ENCODE measurements at regions not wholly inside any gene's neighbourhood (a gene's known extent, or its start where the extent isn't known, plus 50 kb on each side); places are given as distances from the start of the nearest gene placed in this dataset.
A peak's percentile ranks its signal among the peaks of the same experiment; 100 is the strongest.

DNA sequence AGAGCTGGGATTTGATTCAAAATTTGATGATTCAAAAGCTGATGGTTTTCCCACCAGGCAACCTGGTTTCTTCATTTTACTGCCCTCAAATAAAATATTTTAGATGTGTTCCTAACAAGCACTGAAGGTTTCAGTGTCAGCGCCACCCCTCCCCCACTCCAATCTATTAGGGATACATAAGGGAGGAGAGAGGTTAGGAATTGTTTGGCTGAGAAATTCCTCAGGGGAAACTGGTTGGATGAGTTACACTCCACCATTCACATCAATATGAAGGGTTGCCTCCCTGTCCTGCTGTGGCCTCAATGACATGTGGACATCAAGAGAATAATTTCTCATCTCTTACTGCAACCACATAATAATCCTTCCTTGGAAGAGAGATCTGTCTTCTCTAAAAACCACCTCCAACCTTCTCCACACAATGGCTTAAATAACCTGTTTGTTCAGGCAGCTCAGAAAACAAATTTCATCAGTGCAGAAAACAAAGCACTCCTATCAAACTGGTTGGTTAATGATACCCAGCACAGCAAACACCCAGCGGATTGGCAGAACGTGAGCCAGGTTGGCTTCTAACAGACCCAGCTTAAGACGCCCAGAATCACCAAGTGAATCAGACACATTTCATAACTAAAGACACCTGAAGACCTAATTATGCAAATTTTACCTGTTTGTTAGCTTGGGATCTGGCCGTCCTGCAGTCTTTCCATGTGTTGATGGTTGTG, 136.0 kb upstream of the SGK1 start:
- DNase-seq (ENCODE audit: low read depth): no peak

- DNase-seq (ENCODE audit: low read depth): no peak
These were observed 135.0 kb upstream of the SGK1 start for GRCh38 chr6:134452906-134453305.

GRCh38 chr6:134451529-134451928, 133.6 kb upstream of the SGK1 start:
- DNase-seq (ENCODE audit: low read depth): no peak

DNA sequence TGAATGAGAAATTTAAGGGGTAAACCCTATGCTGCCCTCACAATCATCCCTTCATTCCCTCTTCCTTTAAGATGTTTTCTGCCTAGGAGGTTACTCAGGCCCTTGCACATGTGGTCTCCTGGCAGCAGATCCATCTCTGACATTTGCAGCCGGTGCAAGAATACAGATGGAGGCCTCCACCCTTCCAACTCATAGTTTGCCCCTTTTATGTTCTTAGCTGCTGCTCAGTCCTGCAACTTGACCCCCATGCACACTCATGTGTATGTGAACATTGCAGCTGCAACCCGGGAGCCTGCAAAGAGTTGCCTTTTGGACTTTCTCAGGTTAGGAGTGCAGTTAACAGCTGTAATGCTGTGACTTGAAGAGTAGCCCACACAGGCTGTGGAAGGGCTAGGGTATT, 131.9 kb upstream of the SGK1 start:
- DNase-seq (ENCODE audit: low read depth): no peak

GRCh38 chr6:134449004-134449403, 131.1 kb upstream of the SGK1 start:
- no peak for DNase-seq (ENCODE audit: low read depth)

DNA sequence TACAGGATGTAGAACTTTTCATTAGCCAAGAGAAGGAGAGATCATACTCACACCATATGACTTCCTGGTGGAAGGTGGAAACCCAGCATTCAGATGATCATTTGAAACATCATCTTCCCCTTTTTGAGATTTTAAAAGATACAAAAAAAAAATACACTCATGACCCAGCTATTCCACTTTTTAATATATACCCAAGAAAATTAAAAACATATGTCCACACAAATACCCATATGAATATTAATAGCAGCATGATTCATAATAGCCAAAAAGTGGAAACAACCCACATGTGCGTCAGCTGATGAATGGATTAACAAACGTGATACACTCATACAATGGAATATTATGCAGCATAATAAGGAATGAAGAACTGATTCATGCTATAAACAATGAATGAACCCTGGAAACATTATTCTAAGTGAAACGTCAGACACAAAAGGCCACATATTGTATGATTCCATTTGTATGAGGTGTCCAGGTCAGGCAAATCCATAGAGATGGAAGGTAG, 130.0 kb upstream of the SGK1 start:
- DNase-seq (ENCODE audit: low read depth): peak; percentile 96

DNA sequence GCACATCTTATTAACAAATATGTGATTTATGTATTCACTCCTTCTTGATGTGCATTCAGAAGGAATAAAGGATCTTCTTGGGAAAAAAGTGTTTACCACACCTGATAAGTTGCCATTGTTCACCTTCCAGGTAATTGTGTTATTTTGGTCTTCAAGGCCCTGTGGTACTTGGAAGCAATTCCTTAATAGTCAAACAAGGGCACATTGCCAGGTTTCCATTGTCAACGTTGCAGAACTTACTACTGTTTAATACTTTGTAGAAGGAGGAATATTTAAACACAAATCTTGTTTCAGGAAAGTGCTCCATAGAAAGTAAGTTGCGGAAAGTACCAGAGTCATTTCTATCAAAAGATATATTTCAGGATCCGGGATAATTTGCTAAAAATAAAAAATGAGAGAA, 129.5 kb upstream of the SGK1 start:
- peak; percentile 57 for DNase-seq (ENCODE audit: low read depth)

DNA sequence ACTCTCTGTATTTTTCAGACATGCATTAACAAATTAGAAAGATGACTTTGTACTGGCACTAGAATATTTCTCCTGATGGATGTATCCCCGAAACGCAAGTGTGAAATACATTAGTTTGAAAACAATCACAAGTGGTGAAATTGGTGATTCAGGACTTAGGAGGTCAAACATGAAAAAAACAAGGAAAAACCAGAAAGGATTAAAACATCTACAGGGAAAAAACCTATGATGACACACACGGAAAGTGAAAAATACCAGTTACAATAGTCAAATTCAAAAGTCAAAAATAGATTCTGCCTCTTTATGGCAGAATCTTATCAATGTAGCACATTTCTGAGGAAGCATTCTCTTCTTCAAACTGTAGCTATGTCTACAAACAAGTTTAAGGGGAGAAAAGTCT, 129.0 kb upstream of the SGK1 start:
- DNase-seq (ENCODE audit: low read depth): no peak

GRCh38 chr6:134446218-134446848, 128.4 kb upstream of the SGK1 start:
- DNase-seq (ENCODE audit: low read depth): peak; percentile 90

DNA sequence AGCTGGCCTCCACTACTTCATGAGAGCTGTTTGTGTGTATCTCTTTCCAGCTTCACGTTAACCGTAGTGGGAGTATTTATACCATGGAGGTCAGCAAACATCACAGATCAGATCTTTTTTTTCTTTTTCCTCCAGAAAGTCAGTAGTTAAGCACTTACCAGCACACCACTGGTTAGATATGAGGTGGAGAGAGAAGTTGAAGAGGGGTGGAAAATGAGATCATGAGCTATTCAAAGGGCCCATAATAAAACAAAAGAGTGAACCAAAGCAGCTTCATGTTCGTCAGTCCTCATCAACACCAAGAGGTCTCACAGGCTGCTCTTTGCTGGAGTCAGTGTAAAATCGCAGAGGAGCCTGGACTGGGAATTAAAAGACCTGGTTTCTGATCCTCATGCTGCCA, 125.1 kb upstream of the SGK1 start:
- no peak for DNase-seq (ENCODE audit: low read depth)

DNA sequence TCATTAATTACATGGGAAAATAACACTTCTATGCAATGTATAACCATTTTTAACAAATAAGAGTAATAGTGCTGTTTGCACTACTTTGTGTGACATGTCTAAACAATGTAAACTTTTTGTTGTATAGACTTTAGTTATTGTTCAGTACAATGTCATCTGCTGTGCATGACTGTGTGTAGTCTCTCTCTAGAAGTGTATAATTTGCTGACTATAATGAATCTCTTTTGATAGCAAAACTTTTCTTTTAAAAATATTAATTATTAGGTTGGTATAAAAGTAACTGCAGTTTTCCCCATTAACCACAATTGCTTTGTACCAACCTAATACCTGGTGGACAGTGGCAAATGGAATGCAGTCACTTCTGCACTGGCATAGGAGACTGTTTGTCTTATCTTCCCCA, 124.2 kb upstream of the SGK1 start:
- no peak for DNase-seq (ENCODE audit: low read depth)

- DNase-seq (ENCODE audit: low read depth): no peak
These were observed 120.9 kb upstream of the SGK1 start for GRCh38 chr6:134438837-134439236.

GRCh38 chr6:134437376-134437775, 119.5 kb upstream of the SGK1 start:
- no peak for DNase-seq (ENCODE audit: low read depth)

DNA sequence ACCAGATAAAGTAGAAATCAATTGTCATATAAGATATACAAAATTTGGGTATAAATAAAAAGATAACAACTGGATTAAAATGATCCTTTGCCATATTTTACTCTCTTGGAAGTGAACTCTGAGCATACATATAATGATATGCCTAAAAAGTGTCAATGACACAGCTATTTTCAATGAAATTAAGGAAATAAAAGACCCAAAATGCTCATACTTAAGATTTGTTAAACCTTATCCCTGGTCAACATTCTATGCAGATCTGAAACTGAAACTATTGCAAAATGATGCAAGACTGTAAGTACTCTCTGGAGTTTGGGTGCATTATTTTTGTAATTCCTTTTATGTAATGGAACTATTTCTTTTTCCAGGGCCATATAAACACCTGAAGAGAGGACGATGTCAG, 119.0 kb upstream of the SGK1 start:
- DNase-seq (ENCODE audit: low read depth): peak; percentile 45

GRCh38 chr6:134436281-134436815, 118.4 kb upstream of the SGK1 start:
- peak; percentile 94 for DNase-seq (ENCODE audit: low read depth)

DNA sequence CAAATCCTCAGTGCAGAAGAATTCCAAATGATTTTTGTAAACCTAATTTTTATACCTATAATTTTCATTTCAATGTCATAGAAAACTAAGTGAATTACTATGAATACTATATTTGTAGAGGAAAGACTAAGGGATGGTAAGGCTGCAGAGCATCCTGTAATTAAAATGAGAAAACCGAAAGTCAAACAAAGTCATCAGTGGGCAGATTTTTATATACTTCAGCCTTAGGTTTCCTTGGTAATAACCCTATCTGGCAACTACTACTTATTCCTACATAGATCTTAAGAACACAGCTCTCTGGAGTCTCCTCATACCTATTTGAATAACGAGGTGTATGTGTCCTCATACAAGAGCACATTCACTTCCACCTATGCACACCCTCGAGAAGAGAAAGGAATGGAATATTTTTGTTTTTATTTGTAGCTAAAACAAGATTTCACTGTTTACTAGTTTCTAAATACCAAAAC, 117.9 kb upstream of the SGK1 start:
- no peak for DNase-seq (ENCODE audit: low read depth)

DNA sequence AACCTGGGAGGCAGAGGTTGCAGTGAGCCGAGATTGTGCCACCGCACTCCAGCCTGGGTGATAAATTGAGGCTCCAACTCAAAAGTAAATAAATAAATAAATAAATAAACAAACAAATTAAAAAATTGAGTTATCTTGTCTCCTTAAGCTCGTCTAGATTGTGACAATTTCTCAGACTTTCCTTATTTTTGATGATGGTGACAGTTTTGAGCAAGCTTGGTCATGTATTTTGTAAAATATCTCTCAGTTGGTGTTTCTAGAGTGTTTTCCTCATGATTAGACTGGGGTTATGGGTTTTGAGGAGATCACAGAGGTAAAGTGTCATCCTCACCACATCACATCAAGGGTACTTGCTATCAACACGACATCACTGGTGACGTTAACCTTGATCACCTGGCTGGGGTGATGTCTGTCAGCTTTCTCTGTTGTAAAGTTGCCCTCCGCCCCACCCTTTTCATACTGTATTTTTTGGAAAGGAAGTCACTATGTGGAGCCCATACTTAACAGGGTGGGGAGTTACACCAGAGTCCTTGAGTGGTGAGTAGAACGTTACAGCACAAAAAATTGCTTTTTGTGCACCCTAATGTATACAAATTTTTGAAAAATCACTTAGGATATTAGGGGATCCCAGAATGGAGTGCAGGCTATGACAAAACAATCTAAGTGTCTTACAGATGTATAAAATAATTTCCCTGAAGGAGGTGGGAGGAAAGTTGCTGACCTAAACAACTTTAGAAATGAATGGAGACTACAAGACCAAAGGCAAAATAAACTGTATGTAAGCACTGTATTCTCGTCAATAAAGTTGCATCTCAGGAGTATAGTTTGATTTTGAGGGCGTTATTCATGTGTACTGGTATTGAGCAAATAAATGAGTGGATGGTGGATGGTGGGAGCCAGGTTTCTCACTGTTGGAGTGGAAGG, 116.4 kb upstream of the SGK1 start:
- no peak for DNase-seq (ENCODE audit: low read depth)

GRCh38 chr6:134432036-134432435, 114.1 kb upstream of the SGK1 start:
- peak; percentile 56 for DNase-seq (ENCODE audit: low read depth)

- no peak for DNase-seq (ENCODE audit: low read depth)
These were observed 113.5 kb upstream of the SGK1 start for GRCh38 chr6:134431421-134431859.

GRCh38 chr6:134429861-134430380, 112.0 kb upstream of the SGK1 start:
- no peak for DNase-seq (ENCODE audit: low read depth)

GRCh38 chr6:134427721-134428120, 109.8 kb upstream of the SGK1 start:
- no peak for DNase-seq (ENCODE audit: low read depth)

- no peak for DNase-seq (ENCODE audit: low read depth)
These were observed 108.7 kb upstream of the SGK1 start for GRCh38 chr6:134426623-134427022.

All from fibroblast of gingiva (primary cell).